Kidney capillary endothelial cell (primary cell): ENCODE measurements at regions not wholly inside any gene's neighbourhood (a gene's known extent, or its start where the extent isn't known, plus 50 kb on each side); places are given as distances from the start of the nearest gene placed in this dataset.

Experiments
- DNase-seq: peaks from one replicate; pipeline ENCODE4 v3.0.0-alpha.2; 2018; ENCODE audit warnings: low spot score

- no peak for DNase-seq
These were observed 608.0 kb downstream of the BRINP1 start for GRCh38 chr9:118761016-118761790.

GRCh38 chr9:118767571-118767970 is 601.7 kb downstream of the BRINP1 start:
- DNase-seq, result no peak

GRCh38 chr9:118782790-118783463 is 586.3 kb downstream of the BRINP1 start:
- DNase-seq, result no peak

- no peak for DNase-seq
These were observed 585.2 kb downstream of the BRINP1 start for GRCh38 chr9:118784033-118784432.

- DNase-seq, result no peak
These were observed 583.8 kb downstream of the BRINP1 start for GRCh38 chr9:118785456-118785855.

- no peak for DNase-seq
These were observed 582.4 kb downstream of the BRINP1 start for GRCh38 chr9:118786877-118787276.

GRCh38 chr9:118809160-118809625 is 560.0 kb downstream of the BRINP1 start:
- DNase-seq, result no peak

- DNase-seq, result no peak
These were observed 539.9 kb downstream of the BRINP1 start for GRCh38 chr9:118829334-118829733.

GRCh38 chr9:118832371-118832770 is 536.9 kb downstream of the BRINP1 start:
- DNase-seq, result no peak

GRCh38 chr9:118836891-118837290 is 532.3 kb downstream of the BRINP1 start:
- no peak for DNase-seq

- DNase-seq, result no peak
These were observed 497.7 kb downstream of the BRINP1 start for GRCh38 chr9:118871531-118871930.

GRCh38 chr9:118882684-118883083 is 486.6 kb downstream of the BRINP1 start:
- peak; percentile 1 for DNase-seq

GRCh38 chr9:118883411-118883810 is 485.8 kb downstream of the BRINP1 start:
- DNase-seq, result no peak

- no peak for DNase-seq
These were observed 478.0 kb downstream of the BRINP1 start for GRCh38 chr9:118891213-118891612.

- no peak for DNase-seq
These were observed 472.8 kb downstream of the BRINP1 start for GRCh38 chr9:118896324-118897000.

GRCh38 chr9:118918180-118918579 is 451.1 kb downstream of the BRINP1 start:
- DNase-seq, result no peak

GRCh38 chr9:118928722-118929121 is 440.5 kb downstream of the BRINP1 start:
- no peak for DNase-seq

GRCh38 chr9:118929287-118929686 is 439.9 kb downstream of the BRINP1 start:
- DNase-seq, result no peak

- DNase-seq, result no peak
These were observed 437.3 kb downstream of the BRINP1 start for GRCh38 chr9:118931941-118932340.

GRCh38 chr9:118938581-118938980 is 430.7 kb downstream of the BRINP1 start:
- no peak for DNase-seq

GRCh38 chr9:118940473-118940872 is 428.8 kb downstream of the BRINP1 start:
- DNase-seq, result no peak

GRCh38 chr9:118946669-118947068 is 422.6 kb downstream of the BRINP1 start:
- DNase-seq, result no peak

GRCh38 chr9:118954857-118955256 is 414.4 kb downstream of the BRINP1 start:
- no peak for DNase-seq
